HEK293T (cell line): ENCODE measurements at regions not wholly inside any gene's neighbourhood (a gene's known extent, or its start where the extent isn't known, plus 50 kb on each side); places are given as distances from the start of the nearest gene placed in this dataset.

Source experiments
- ARNT ChIP-seq: fragments of 450-650 bp; IDR thresholded peaks from 2 replicates; pipeline ENCODE4 v1.6.1; 2017; ENCODE audit warnings: mild to moderate bottlenecking
- BHLHE40 ChIP-seq: fragments of 450-650 bp; IDR thresholded peaks from 2 replicates; pipeline ENCODE4 v1.6.1; 2016; ENCODE audit warnings: mild to moderate bottlenecking, moderate library complexity, borderline replicate concordance
- CTBP1 ChIP-seq: fragments of 450-650 bp; IDR thresholded peaks from 2 replicates; pipeline ENCODE4 v1.6.1; 2016; ENCODE audit warnings: borderline replicate concordance
- ELF4 ChIP-seq: fragments of 450-650 bp; IDR thresholded peaks from 2 replicates; pipeline ENCODE4 v1.6.1; 2017; ENCODE audit warnings: antibody characterized with exemption
- FOXA1 ChIP-seq: fragments of 450-650 bp; IDR thresholded peaks from 2 replicates; pipeline ENCODE4 v1.6.1; 2016; ENCODE audit warnings: mild to moderate bottlenecking
- FOXK2 ChIP-seq: fragments of 450-650 bp; IDR thresholded peaks from 2 replicates; pipeline ENCODE4 v1.6.1; 2016; ENCODE audit warnings: mild to moderate bottlenecking
- FOXM1 ChIP-seq: fragments of 450-650 bp; IDR thresholded peaks from 2 replicates; pipeline ENCODE4 v1.6.1; 2017; ENCODE audit warnings: mild to moderate bottlenecking, borderline replicate concordance
- LEF1 ChIP-seq: fragments of 450-650 bp; IDR thresholded peaks from 2 replicates; pipeline ENCODE4 v1.6.1; 2017; ENCODE audit warnings: mild to moderate bottlenecking, borderline replicate concordance
- NFRKB ChIP-seq: fragments of 450-650 bp; IDR thresholded peaks from 2 replicates; pipeline ENCODE4 v1.6.1; 2016; ENCODE audit warnings: mild to moderate bottlenecking, moderate library complexity
- SP1 ChIP-seq: fragments of 450-650 bp; IDR thresholded peaks from 2 replicates; pipeline ENCODE4 v1.6.1; 2017
- SUZ12 ChIP-seq: fragments of 450-650 bp; IDR thresholded peaks from 2 replicates; pipeline ENCODE4 v1.6.1; 2016; ENCODE audit warnings: mild to moderate bottlenecking
- TARDBP ChIP-seq: fragments of 450-650 bp; IDR thresholded peaks from 2 replicates; pipeline ENCODE4 v1.6.1; 2016
- ZNF384 ChIP-seq: fragments of 450-650 bp; IDR thresholded peaks from 2 replicates; pipeline ENCODE4 v1.6.1; 2016
- TF ChIP-seq, protein P1 (sequence below): fragments of 450-650 bp; IDR thresholded peaks from 2 replicates; pipeline ENCODE4 v1.6.1; 2016

GRCh38 chrX:63186137-63186536 is 165.0 kb downstream of the SPIN4 start:
- TF ChIP-seq FOXA1 (no peak), LEF1 (no peak), CTBP1 (no peak), ZNF384 (no peak), SP1 (no peak), TARDBP (no peak), FOXM1 (no peak), ARNT (no peak), SUZ12 (no peak), BHLHE40 (no peak), FOXK2 (no peak), ELF4 (no peak), NFRKB (no peak)
- TF ChIP-seq, protein P1, sequence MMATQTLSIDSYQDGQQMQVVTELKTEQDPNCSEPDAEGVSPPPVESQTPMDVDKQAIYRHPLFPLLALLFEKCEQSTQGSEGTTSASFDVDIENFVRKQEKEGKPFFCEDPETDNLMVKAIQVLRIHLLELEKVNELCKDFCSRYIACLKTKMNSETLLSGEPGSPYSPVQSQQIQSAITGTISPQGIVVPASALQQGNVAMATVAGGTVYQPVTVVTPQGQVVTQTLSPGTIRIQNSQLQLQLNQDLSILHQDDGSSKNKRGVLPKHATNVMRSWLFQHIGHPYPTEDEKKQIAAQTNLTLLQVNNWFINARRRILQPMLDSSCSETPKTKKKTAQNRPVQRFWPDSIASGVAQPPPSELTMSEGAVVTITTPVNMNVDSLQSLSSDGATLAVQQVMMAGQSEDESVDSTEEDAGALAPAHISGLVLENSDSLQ, result no peak
